ENCODE measurements at regions not wholly inside any gene's neighbourhood (a gene's known extent, or its start where the extent isn't known, plus 50 kb on each side); places are given as distances from the start of the nearest gene placed in this dataset.

GRCh38 chr10:107715565-107715964, 551.1 kb upstream of the SORCS1 start (continued):
- TF ChIP-seq CTCF (IDR thresholded peaks at IDR 0.05; ENCODE audit: low read depth, low read length, missing input control) = no peak
- TF ChIP-seq ATF3 (IDR thresholded peaks at IDR 0.05) = no peak
- no peak for TF ChIP-seq ZBTB33 (IDR thresholded peaks at IDR 0.05)

GRCh38 chr10:107708981-107709380, 544.5 kb upstream of the SORCS1 start:
- Histone ChIP-seq H3K9me3 (ENCODE audit: control insufficient read depth in 4 of 4, low read length in 3 of 4) (no peaks in the 10 kb centered on the region), H3K9ac (ENCODE audit: low read depth in 1 of 2, low read length in 2 of 2) (no peak overlapping the region), H3K4me3 (ENCODE audit: low read depth in 1 of 3, low read length in 3 of 3) (no peak overlapping the region), H3K4me1 (ENCODE audit: control insufficient read depth in 4 of 4, insufficient read depth in 4 of 4, low read length in 3 of 4) (no peaks in the 10 kb centered on the region), H3K36me3 (ENCODE audit: control insufficient read depth in 4 of 4, insufficient read depth in 3 of 4, low read depth in 1 of 4, low read length in 3 of 4) (no peaks in the 10 kb centered on the region), H3K27ac (ENCODE audit: low read depth in 1 of 2, low read length in 2 of 2) (no peak overlapping the region), H3K27me3 (ENCODE audit: control insufficient read depth in 4 of 4, insufficient read depth in 4 of 4, low read length in 3 of 4) (no peaks in the 10 kb centered on the region)
- WGBS = 89% methylated on average over 1 of the region's 1 CpG
- no peak for TF ChIP-seq FOXA1 (IDR thresholded peaks at IDR 0.05)
- no peak for TF ChIP-seq HNF4A (conservative IDR thresholded peaks at IDR 0.05)
- no peak for TF ChIP-seq EGR1 (IDR thresholded peaks at IDR 0.05; ENCODE audit: low read depth in 2 of 2)
- TF ChIP-seq YY1 (IDR thresholded peaks at IDR 0.05) = no peak
- no peak for TF ChIP-seq SP1 (IDR thresholded peaks at IDR 0.05)
- DNase-seq (ENCODE audit: low spot score) = no peak

- H3K4me3 ChIP-seq (ENCODE audit: low read depth in 1 of 3, low read length in 3 of 3) = no peak overlapping the region
- no peak overlapping the region for H3K9ac ChIP-seq (ENCODE audit: low read depth in 1 of 2, low read length in 2 of 2)
- no peak for DNase-seq (ENCODE audit: low spot score)
- H3K36me3 ChIP-seq (ENCODE audit: control insufficient read depth in 4 of 4, insufficient read depth in 3 of 4, low read depth in 1 of 4, low read length in 3 of 4) = no peaks in the 10 kb centered on the region
- H3K4me1 ChIP-seq (ENCODE audit: control insufficient read depth in 4 of 4, insufficient read depth in 4 of 4, low read length in 3 of 4) = no peaks in the 10 kb centered on the region
- no peak overlapping the region for H3K27ac ChIP-seq (ENCODE audit: low read depth in 1 of 2, low read length in 2 of 2)
- H3K9me3 ChIP-seq (ENCODE audit: control insufficient read depth in 4 of 4, low read length in 3 of 4) = no peaks in the 10 kb centered on the region
- no peak for TF ChIP-seq MAX (IDR thresholded peaks at IDR 0.05)
- no peak for TF ChIP-seq RXRA (IDR thresholded peaks at IDR 0.05)
- TF ChIP-seq REST (IDR thresholded peaks at IDR 0.05) = no peak
- no peak for TF ChIP-seq ZBTB33 (IDR thresholded peaks at IDR 0.05)
- TF ChIP-seq SP1 (IDR thresholded peaks at IDR 0.05) = no peak
- TF ChIP-seq YY1 (IDR thresholded peaks at IDR 0.05) = no peak
- no peak for TF ChIP-seq HNF4A (conservative IDR thresholded peaks at IDR 0.05)
- TF ChIP-seq ATF3 (IDR thresholded peaks at IDR 0.05) = no peak
- no peak for TF ChIP-seq HNF4G (IDR thresholded peaks at IDR 0.05)
- no peak for TF ChIP-seq FOXA1 (IDR thresholded peaks at IDR 0.05)
- TF ChIP-seq NR2F2 (IDR thresholded peaks at IDR 0.05) = no peak
- no peak for TF ChIP-seq CTCF (IDR thresholded peaks at IDR 0.05; ENCODE audit: low read depth, low read length, missing input control)
- no peak for TF ChIP-seq JUND (IDR thresholded peaks at IDR 0.05)
- no peak for TF ChIP-seq EGR1 (IDR thresholded peaks at IDR 0.05; ENCODE audit: low read depth in 2 of 2)
- no peak for TF ChIP-seq TAF1 (conservative IDR thresholded peaks at IDR 0.05)
- no peak for TF ChIP-seq RAD21 (IDR thresholded peaks at IDR 0.05)
- TF ChIP-seq FOXA2 (IDR thresholded peaks at IDR 0.05) = no peak
- 79% methylated on average over 1 of the region's 1 CpG for WGBS
- no peaks in the 10 kb centered on the region for H3K27me3 ChIP-seq (ENCODE audit: control insufficient read depth in 4 of 4, insufficient read depth in 4 of 4, low read length in 3 of 4)
Observed at GRCh38 chr10:107706096-107706725, 541.7 kb upstream of the SORCS1 start.

Data from liver (tissue), 8 donors.